HG03175 (cell line): ENCODE measurements at regions not wholly inside any gene's neighbourhood (a gene's known extent, or its start where the extent isn't known, plus 50 kb on each side); places are given as distances from the start of the nearest gene placed in this dataset.

Experiments used
- ATAC-seq: cut with Tn5 transposase; IDR thresholded peaks from one replicate; pipeline ENCODE4 v1.9.1; 2021; ENCODE audit warnings: mild to moderate bottlenecking, moderate library complexity; ENCODE audit not compliant: unreplicated experiment

DNA sequence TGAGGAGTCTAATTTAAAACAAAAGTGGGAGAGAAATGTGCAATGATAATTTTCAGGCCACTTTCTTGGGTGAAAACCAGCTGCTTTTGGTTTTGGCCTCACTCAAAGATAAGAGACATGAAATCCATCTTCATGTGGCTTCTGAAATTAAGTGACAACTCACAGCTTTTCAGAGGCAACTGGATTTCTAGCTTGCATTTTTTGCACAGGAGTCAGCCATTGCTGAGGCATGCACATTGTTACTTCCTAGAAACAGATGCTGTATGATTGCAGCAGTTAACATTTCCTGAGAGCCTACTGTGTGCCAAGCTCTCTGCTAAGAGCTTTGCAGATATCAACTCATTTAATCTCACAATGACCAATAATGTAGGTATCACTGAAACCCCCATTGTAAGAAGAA, 562.6 kb downstream of the NR2F1-AS1 start:
- no peak for ATAC-seq

DNA sequence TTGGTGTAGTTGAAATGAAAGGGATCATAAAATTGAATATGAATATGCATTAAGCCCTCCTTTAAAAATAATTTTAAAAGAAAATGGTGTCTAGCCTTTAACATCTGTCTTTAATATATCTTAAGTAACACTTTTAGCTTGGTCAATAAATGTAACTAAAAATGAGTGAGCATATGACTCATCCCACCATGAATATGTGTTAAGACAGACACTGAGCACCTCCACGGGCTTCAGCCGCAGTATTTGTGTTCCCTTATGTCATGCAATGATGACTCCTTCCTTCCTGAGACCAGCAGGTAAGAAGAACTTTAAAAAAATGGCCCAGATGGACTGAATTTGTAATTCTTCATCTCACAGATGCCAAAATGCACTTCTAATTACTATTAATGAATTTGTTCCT, 563.2 kb downstream of the NR2F1-AS1 start:
- ATAC-seq = no peak

DNA sequence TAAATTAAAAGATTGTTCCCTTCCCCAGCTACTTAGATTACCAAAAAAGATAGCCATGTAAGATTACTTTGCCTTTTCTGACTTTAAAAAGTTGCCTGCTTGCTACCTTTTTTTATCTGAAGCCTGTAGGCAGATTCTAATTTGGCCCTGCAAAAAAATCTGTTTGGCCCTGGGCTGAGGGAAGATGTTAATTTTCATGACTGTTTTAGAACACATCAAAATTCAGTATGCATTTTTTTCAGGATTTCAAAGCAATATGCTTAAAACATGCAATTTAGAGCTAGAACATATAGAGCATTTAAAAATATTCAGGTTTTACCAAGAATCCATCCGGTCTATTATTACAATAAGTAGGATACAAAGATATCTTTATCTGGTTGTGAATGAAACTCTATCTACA, 563.6 kb downstream of the NR2F1-AS1 start:
- ATAC-seq = no peak

DNA sequence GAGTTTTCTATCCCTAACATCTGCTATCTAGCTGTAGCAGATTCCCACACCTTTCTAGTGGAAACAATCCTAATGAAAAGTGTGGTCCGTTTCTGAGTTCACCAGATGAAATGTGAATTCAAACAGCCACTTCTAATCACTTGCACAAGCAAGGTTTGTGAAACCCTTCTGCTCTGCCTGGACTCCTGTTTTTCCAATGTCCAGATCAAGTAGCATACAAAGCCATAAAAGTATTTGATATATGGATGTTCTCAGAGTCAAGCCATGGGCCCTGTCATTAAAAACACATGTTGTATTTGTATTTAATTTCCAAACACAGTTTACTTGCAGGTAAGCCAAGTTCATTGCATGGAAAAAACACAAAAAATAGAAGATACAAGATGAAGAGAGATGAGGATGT, 570.4 kb downstream of the NR2F1-AS1 start:
- ATAC-seq = no peak

GRCh38 chr5:93010037-93010436, 571.0 kb downstream of the NR2F1-AS1 start:
- ATAC-seq = no peak

DNA sequence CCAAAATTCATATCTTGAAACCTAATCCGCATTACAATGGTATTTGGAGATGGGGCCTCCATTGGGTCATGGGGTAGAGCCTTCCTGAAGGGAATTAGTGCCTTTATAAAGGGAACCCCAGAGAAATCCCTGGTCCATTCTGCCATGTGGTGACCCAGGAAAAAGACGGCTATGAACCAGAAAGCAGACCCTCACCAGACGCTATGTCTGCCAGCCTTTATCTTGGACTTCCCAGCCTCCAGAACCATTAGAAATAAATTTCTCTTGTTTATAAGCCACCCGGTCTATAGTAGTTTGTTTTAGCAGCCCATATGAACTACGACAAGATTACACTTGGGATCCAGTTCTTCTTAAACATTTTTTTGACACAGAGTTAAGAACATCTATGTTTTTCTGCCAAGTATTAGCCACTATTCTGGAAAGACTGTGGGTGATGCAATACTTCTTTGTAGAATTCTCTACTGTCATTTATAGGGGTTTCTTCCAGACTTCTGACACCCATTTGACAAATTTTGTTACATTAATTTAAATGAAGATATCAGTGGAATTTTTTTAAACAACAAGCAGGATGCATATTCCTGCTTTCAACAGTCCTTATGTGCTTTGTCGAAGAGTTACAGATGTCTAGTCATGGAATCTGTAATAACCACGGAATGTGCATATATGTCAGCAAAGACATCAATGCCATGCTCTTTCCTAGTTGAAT, 572.4 kb downstream of the NR2F1-AS1 start:
- no peak for ATAC-seq

DNA sequence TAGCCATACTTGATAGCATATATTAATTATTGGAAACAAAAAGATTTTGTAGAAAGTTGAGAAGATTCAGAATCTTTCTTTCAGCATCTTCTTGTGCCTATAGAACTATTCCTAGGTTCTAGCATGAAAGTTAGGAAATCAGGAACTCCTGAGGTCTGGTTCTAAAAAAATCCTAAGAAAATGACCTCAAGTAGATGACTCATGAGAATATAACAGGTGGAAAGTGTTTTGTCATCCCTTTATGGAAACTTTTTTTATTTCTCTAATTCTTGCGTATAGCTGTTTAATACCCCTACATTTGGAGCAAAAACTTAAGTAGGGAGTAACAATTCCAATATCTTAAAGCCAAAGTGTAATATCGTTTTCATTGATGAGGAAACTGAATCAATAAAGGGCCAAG, 574.1 kb downstream of the NR2F1-AS1 start:
- ATAC-seq = no peak

DNA sequence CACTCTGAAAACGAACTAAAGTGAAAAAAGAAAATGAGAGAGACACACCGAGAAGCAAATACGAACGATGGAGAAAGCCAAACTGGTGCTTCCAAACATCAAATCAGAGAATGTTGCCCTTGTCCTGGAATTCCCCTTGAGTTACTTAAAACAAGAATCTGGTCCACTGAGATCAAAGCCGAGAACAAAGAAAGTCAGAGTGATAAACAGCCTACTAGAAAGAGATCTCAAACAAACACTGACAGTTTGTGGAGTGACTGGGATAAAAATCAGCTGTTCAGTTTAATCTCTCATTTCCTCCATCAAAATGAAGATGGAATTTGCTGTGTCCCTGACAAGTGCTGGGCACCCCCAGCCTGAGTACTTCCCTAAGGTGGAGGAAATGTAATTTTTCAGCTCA, 582.6 kb downstream of the NR2F1-AS1 start:
- ATAC-seq = no peak

DNA sequence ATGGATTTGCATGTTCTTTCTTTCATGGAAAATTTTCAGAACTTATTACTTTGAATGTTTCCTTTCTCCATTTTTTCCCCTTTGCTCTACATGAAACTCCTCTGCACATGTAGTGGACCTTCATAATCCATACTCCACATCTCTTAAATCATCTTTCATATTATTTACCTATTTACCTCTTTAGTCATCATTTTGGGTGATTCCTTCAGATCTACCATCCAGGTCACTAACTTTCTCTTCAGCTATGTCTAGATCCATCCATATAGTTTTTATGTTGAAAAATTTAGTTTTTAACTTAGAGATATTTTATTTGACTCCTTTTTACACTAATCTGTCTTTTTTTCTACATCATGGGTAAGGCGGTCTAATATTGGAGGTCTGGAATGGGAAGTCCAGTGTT, 586.6 kb downstream of the NR2F1-AS1 start:
- ATAC-seq = no peak

DNA sequence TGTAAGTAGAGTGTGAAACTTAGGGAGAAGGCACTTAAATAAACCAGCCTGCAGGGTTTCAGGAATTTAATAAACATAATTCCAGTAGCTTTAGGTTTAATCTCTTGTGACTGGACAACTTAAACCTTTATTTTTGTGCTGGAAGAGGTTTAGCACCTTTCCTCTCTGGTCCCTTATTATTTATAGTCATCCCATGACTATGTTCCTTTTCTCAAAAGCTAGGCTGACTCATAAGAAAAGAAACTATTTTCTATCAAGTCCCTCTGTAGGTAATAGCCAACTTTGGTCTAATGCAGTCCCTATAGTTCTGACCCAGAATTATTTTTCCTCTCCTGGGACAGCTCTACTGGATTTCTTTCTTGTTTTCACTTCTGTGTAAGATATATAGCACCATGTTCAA, 588.9 kb downstream of the NR2F1-AS1 start:
- no peak for ATAC-seq

DNA sequence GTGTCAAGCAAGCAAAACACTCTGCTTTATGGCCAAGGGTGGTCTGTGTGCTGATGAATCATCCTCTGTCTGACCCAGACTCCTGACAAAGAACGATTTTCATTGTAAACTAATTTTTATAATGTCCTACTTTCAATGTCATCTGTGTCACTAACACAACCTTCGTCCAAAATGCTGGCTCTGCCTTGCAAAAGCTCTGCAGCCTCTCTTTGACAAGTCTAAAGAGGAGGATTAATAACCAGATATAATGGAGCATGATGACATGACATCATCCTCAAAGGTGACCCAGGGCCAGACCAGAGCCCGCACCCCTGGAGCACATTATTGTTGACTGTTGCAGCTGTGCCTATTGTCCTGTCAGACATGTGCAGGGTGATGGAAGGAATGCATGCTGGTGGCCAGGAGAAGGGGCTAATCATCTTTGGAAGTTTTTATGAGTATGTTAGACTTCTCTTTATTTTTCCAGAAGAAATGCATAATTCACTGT, 589.4 kb downstream of the NR2F1-AS1 start:
- ATAC-seq = no peak

GRCh38 chr5:92990771-92991170, 590.2 kb downstream of the NR2F1-AS1 start:
- ATAC-seq = no peak

DNA sequence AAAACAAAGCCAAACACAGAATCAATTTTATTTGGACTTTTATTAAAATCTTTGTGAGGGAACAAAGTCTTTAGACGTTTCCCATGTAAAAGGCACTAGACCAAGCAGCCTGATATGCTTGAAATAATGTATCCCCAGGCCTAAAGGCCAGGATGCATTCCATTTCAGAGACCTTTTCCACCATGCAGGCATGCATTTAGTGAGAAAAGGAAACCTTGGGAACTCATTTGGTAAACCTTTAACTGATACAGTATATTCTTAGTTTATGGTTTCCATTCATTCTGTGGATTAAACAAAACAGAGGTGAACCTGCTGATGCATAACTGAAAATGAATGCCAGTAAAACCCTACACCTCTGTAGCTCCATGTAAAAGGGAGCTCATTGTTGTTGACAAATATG, 600.0 kb downstream of the NR2F1-AS1 start:
- ATAC-seq = no peak

DNA sequence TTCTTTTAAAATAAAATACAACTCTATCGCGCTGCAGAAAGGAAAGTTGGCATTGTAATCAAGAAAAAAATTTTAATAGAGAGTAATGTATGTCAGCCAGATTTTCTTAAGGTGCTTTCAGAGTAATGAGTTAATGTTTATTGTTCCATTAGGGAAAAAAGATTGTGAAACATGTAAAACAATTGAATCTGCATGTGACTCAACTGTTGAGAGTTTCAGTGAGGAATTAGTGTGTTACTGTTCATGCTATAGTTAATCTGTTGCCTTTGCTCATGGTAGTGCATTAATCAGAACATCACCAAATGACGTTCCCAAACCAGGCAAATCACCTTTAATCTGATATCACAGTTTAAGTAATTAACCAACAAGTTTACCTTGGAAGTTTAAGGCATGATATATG, 600.5 kb downstream of the NR2F1-AS1 start:
- ATAC-seq = no peak

DNA sequence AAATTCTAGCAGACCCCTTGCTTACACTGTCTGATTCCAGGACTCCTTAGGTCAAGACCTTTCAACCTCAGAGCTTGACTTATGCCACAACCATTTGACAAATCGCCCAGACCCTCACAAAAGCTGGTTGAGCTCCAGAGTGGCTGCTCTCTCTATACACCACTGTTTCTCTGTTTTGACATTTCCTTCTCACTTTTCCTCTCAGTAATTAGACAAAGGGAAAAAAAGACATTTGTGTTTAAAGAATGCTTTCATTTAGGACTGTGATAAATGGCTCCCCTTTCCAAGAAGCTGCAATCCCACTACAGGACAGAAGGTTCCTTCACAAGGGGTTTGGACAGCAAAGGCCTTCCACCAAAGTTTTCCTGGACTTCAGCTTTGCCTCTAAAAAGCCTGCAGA, 601.3 kb downstream of the NR2F1-AS1 start:
- no peak for ATAC-seq

DNA sequence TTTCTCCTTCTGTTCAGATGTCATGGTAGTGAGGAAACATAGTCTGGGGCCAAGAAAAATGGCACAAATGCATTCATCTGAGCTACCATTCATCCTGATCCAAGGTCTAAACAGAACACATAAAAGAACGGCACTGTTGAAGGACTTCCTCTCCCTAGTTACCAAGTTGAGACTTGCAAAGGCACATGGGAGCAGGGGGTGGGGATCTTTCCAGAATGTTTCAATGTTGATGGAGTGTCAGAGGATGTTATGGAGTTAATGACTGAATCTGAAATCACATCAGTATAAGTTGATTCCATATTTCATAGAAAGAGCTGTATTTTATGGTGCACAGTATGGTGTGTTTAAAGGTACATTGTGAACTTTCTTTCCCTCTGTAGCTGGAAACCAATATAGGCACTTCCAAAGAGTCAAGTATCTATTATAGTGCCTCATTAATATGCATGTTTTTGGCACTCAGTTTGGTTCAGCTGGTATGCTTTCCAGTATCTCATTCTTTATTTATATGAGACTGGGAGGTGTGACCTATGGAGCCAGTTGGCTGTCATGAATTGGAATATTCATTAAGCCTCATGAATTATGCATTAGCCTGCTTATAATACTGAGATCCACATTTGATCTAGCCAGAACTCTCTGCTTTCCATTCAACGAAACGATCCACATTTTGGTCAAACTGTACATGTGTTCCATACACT, 603.0 kb downstream of the NR2F1-AS1 start:
- no peak for ATAC-seq

DNA sequence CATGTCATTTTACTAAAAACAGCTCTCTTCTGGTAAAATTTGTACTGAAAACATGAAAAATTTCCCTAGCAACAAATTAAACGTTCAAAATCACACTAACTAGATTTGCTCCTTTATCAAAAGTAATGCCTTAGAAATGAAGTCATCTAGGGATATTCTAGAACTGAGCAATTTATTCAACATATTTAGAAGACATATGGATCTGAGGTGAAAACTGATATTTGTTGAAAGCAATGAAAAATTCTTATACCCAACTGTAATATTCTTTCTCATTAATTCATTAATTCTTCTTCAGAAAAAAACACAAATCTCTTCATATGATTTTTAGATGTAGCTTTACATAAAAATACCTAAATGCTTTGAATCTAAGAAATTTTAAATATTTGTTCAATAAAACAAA, 604.9 kb downstream of the NR2F1-AS1 start:
- ATAC-seq = no peak

DNA sequence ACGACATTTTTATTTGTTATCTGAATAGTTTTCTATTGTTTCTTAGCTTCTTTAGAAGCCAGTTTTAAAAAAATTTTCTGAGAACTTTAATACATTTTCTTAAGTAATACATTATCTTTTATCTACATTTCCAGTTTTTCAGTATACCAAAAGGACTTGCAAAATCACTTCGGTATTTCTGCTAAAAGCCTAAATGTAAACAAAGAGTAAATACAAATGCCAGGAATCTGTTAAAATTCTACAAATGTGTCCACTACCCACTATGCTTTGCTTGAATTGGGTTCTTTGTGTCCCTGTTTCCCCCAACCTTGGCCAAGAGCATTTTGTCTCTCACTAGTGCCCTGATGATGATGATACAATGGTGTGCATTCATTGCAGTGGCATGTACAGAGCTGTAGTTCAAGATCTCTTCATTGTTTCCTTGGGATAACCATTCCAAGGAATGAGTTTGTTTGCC, 611.2 kb downstream of the NR2F1-AS1 start:
- ATAC-seq = no peak

GRCh38 chr5:92969191-92969780, 611.7 kb downstream of the NR2F1-AS1 start:
- ATAC-seq = no peak

GRCh38 chr5:92963800-92964199, 617.2 kb downstream of the NR2F1-AS1 start:
- ATAC-seq = no peak

- no peak for ATAC-seq
These were observed 618.3 kb downstream of the NR2F1-AS1 start for GRCh38 chr5:92962752-92963151.

DNA sequence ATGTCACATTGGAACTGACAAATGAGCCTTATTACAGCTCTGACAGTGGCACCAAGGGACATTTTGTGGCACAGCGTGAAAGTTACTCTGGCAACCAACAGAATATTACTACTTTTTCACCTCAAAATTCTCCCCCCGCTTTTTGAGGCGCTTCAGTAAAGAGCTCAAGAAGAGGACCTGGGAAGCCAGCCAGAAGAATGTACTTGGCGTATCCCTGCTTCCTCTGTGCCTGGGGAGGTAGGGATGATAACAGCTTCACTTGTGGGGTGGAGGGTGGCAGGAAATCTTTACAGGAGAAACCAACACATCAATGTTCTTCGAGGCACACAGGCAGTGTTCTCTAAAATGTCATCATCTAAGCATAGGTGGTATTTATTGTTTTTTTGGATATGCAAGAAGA, 624.1 kb downstream of the NR2F1-AS1 start:
- no peak for ATAC-seq
